ENCODE measurements at regions not wholly inside any gene's neighbourhood (a gene's known extent, or its start where the extent isn't known, plus 50 kb on each side); places are given as distances from the start of the nearest gene placed in this dataset.

GRCh38 chr3:90011131-90011530, 903.7 kb downstream of the EPHA3 start:
- FAIRE-seq (no peak), DNase-seq (ENCODE audit: low spot score) (no peak)

GRCh38 chr3:90011596-90011995, 904.2 kb downstream of the EPHA3 start:
- no peak for FAIRE-seq
- no peak for DNase-seq (ENCODE audit: low spot score)

- DNase-seq (ENCODE audit: low spot score) = no peak
- no peak for FAIRE-seq
Measured at GRCh38 chr3:90011996-90012395, 904.6 kb downstream of the EPHA3 start.

- DNase-seq (ENCODE audit: low spot score) (peak; percentile 58), FAIRE-seq (no peak)
Measured at GRCh38 chr3:90015688-90016356, 908.4 kb downstream of the EPHA3 start.

GRCh38 chr3:90016555-90016954, 909.1 kb downstream of the EPHA3 start:
- no peak for FAIRE-seq
- DNase-seq (ENCODE audit: low spot score) = peak; percentile 18

- no peak for DNase-seq (ENCODE audit: low spot score)
- FAIRE-seq = no peak
Measured at GRCh38 chr3:90018779-90019178, 911.4 kb downstream of the EPHA3 start.

- FAIRE-seq (no peak), DNase-seq (ENCODE audit: low spot score) (no peak)
Measured at GRCh38 chr3:90025019-90025418, 917.6 kb downstream of the EPHA3 start.

- DNase-seq (ENCODE audit: low spot score) (no peak), FAIRE-seq (no peak)
Measured at GRCh38 chr3:90026406-90026805, 919.0 kb downstream of the EPHA3 start.

- DNase-seq (ENCODE audit: low spot score) (no peak), FAIRE-seq (no peak)
Measured at GRCh38 chr3:90031121-90031520, 923.7 kb downstream of the EPHA3 start.

GRCh38 chr3:90032980-90033641, 925.7 kb downstream of the EPHA3 start:
- DNase-seq (ENCODE audit: low spot score) = no peak

GRCh38 chr3:90034038-90034437, 926.6 kb downstream of the EPHA3 start:
- DNase-seq (ENCODE audit: low spot score) = no peak
- no peak for FAIRE-seq

More at GRCh38 chr3:90032980-90033641, 925.7 kb downstream of the EPHA3 start:
- FAIRE-seq = no peak

- no peak for FAIRE-seq
- DNase-seq (ENCODE audit: low spot score) = no peak
Measured at GRCh38 chr3:90035643-90036042, 928.2 kb downstream of the EPHA3 start.

GRCh38 chr3:90036939-90037469, 929.6 kb downstream of the EPHA3 start:
- FAIRE-seq = no peak
- DNase-seq (ENCODE audit: low spot score) = no peak

GRCh38 chr3:90039994-90040393, 932.6 kb downstream of the EPHA3 start:
- no peak for DNase-seq (ENCODE audit: low spot score)
- FAIRE-seq = no peak

GRCh38 chr3:90040554-90040953, 933.1 kb downstream of the EPHA3 start:
- no peak for FAIRE-seq

GRCh38 chr3:90041995-90042394, 934.6 kb downstream of the EPHA3 start:
- DNase-seq (ENCODE audit: low spot score) (no peak), FAIRE-seq (no peak)

More at GRCh38 chr3:90040554-90040953, 933.1 kb downstream of the EPHA3 start:
- no peak for DNase-seq (ENCODE audit: low spot score)

- no peak for DNase-seq (ENCODE audit: low spot score)
- FAIRE-seq = no peak
Measured at GRCh38 chr3:90043287-90043686, 935.9 kb downstream of the EPHA3 start.

GRCh38 chr3:90044084-90044816, 936.8 kb downstream of the EPHA3 start:
- no peak for DNase-seq (ENCODE audit: low spot score)
- FAIRE-seq = no peak

GRCh38 chr3:90052425-90052950, 945.1 kb downstream of the EPHA3 start:
- DNase-seq (ENCODE audit: low spot score) (no peak), FAIRE-seq (no peak)

GRCh38 chr3:90054311-90054710, 946.9 kb downstream of the EPHA3 start:
- FAIRE-seq (no peak), DNase-seq (ENCODE audit: low spot score) (no peak)

GRCh38 chr3:90055666-90056065, 948.2 kb downstream of the EPHA3 start:
- DNase-seq (ENCODE audit: low spot score) (no peak), FAIRE-seq (no peak)

Measured in urothelium cell line (cell line).